Ovary (tissue), 7 donors: ENCODE measurements at regions not wholly inside any gene's neighbourhood (a gene's known extent, or its start where the extent isn't known, plus 50 kb on each side); places are given as distances from the start of the nearest gene placed in this dataset.

Experiments used
- DNase-seq, 5 donors: peaks; one replicate each; pipeline ENCODE4 v3.0.0-alpha.2; 2019 to 2020
- H3K27ac ChIP-seq, 2 donors: fragments of 200-600 bp; one replicate each; pipeline versions ENCODE4 v1.5.1 to v1.8.0; 2019 to 2022
- H3K27me3 ChIP-seq: fragments of 200-600 bp; one replicate; pipeline ENCODE4 v1.8.0; 2022
- H3K36me3 ChIP-seq: fragments of 200-600 bp; sonication (generic); one replicate; pipeline ENCODE4 v1.5.1; 2019
- H3K4me1 ChIP-seq: one replicate; pipeline ENCODE4 v1.8.1; 2013; ENCODE audit warnings: mild to moderate bottlenecking, moderate library complexity; ENCODE audit not compliant: insufficient read depth
- H3K4me3 ChIP-seq: fragments of 200-600 bp; sonication (generic); one replicate; pipeline ENCODE4 v1.5.1; 2017
- H3K9me3 ChIP-seq, 2 donors: fragments of 200-600 bp in 1 of 2; sonication (generic) in 1 of 2; one replicate each; pipeline versions ENCODE4 v1.5.1 to v1.8.1; 2013 to 2019; ENCODE audit warnings: mild to moderate bottlenecking in 1 of 2, moderate library complexity in 1 of 2
- CTCF ChIP-seq, 3 donors: fragments of 450-650 bp in 2 of 3; fragments of 200-600 bp in 1 of 3; IDR thresholded peaks; one replicate each; pipeline versions ENCODE4 v1.5.1 to v1.8.0; 2016 to 2022; ENCODE audit warnings: antibody characterized with exemption in 3 of 3, mild to moderate bottlenecking in 1 of 3
- EP300 ChIP-seq: sonication (generic); formaldehyde crosslinking; IDR thresholded peaks from one replicate; pipeline ENCODE4 v1.6.1; 2017; ENCODE audit warnings: antibody characterized with exemption
- POLR2A ChIP-seq: fragments of 450-650 bp; IDR thresholded peaks from one replicate; pipeline ENCODE4 v1.6.1; 2017; ENCODE audit warnings: antibody characterized with exemption, mild to moderate bottlenecking, moderate library complexity
- WGBS, 3 donors: extraction: QIAGEN DNeasy Blood & Tissue Kit in 1 of 3; methylation state at CpG; one replicate each; pipeline versions ENCODE4 v1.1.5 to v1.1.7; 2013 to 2017; 5-methylcytosine and 5-hydroxymethylcytosine counted together
- intact Hi-C, 4 donors: fragments of 100-400 bp; cut with DNase I; formaldehyde crosslinking; loops; one replicate each; pipeline versions ENCODE4 v1.11.0 to v1.15.1; 2022 to 2023
- donor health status: DM: no; HTN: no; CAD: no; lungs with moderate emphysema.
- donor health status: DM: no; HTN: no; CAD: no.
- donor health status: Bipolar disorder and iron deficiency.
- donor health status: DM: no; HTN: no; CAD: no.
- donor health status: DM: yes; HTN: yes; CAD: no.

- TF ChIP-seq CTCF (IDR thresholded peaks at IDR 0.05) (no peak), POLR2A (no peak), EP300 (no peak)
These were observed 69.2 kb upstream of the KIF26B start for GRCh38 chr1:245085508-245086095.

GRCh38 chr1:245084551-245084950, 70.2 kb upstream of the KIF26B start:
- Histone ChIP-seq H3K36me3 (no peaks in the 10 kb centered on the region), H3K27me3 (no peaks in the 10 kb centered on the region), H3K4me3 (no peak overlapping the region), H3K27ac (no peak overlapping the region), H3K9me3 (no peaks in the 10 kb centered on the region), H3K4me1 (no peaks in the 10 kb centered on the region)
- WGBS, 3 donors, result 97 to 99% (median 98%) methylated on average over 7 of the region's 7 CpGs
- intact Hi-C loops, result no loop called here
- DNase-seq, result no peak
- no peak for TF ChIP-seq POLR2A
- no peak for TF ChIP-seq EP300
- no peak for TF ChIP-seq CTCF (IDR thresholded peaks at IDR 0.05)

More at GRCh38 chr1:245085508-245086095, 69.2 kb upstream of the KIF26B start:
- Histone ChIP-seq H3K27ac (no peak overlapping the region), H3K4me3 (no peak overlapping the region), H3K9me3 (no peaks in the 10 kb centered on the region), H3K4me1 (no peaks in the 10 kb centered on the region), H3K27me3 (no peaks in the 10 kb centered on the region), H3K36me3 (no peaks in the 10 kb centered on the region)
- intact Hi-C loops, result no loop called here
- no peak for DNase-seq
- WGBS, 3 donors, result 89 to 92% (median 89%) methylated on average over 9 of the region's 9 CpGs

- H3K4me3 ChIP-seq, result no peak overlapping the region
- no peak for DNase-seq
These were observed 75.7 kb upstream of the KIF26B start for GRCh38 chr1:245079021-245079609.

GRCh38 chr1:245074898-245075297, 79.9 kb upstream of the KIF26B start:
- TF ChIP-seq POLR2A, result no peak
- no peak for TF ChIP-seq EP300
- TF ChIP-seq CTCF (IDR thresholded peaks at IDR 0.05), result no peak
- no peak overlapping the region for H3K4me3 ChIP-seq
- H3K9me3 ChIP-seq, result no peaks in the 10 kb centered on the region
- DNase-seq, result no peak
- no peak overlapping the region for H3K27ac ChIP-seq
- no peaks in the 10 kb centered on the region for H3K36me3 ChIP-seq
- intact Hi-C loops, result no loop called here
- WGBS, 3 donors, result 73 to 83% (median 77%) methylated on average over 5 of the region's 5 CpGs
- no peaks in the 10 kb centered on the region for H3K27me3 ChIP-seq
- no peaks in the 10 kb centered on the region for H3K4me1 ChIP-seq

More at GRCh38 chr1:245079021-245079609, 75.7 kb upstream of the KIF26B start:
- no peak for TF ChIP-seq POLR2A
- no peak for TF ChIP-seq EP300
- no peak for TF ChIP-seq CTCF (IDR thresholded peaks at IDR 0.05)
- H3K36me3 ChIP-seq, result no peaks in the 10 kb centered on the region
- intact Hi-C loops, result no loop called here
- no peaks in the 10 kb centered on the region for H3K27me3 ChIP-seq
- 52 to 66% (median 53%) methylated on average over 9 of the region's 9 CpGs for WGBS, 3 donors
- no peaks in the 10 kb centered on the region for H3K4me1 ChIP-seq
- no peaks in the 10 kb centered on the region for H3K9me3 ChIP-seq
- H3K27ac ChIP-seq, result no peak overlapping the region
